ENCODE measurements at regions not wholly inside any gene's neighbourhood (a gene's known extent, or its start where the extent isn't known, plus 50 kb on each side); places are given as distances from the start of the nearest gene placed in this dataset.

- H2BK5ac ChIP-seq (ENCODE audit: low read depth, low read length, poor library complexity, severe bottlenecking) = no peak overlapping the region
- in situ Hi-C loops (cut with MboI; ENCODE audit: low sequenced_read_pairs) = no loop called here
- no CpG with 5 or more reads among the region's 6 CpGs for WGBS, 2 experiments (ENCODE audit: extremely low coverage in 2 of 2, insufficient read length in 1 of 2)
- H2AK5ac ChIP-seq (ENCODE audit: low read depth, low read length) = no peak overlapping the region
- no peaks in the 10 kb centered on the region; the same call in 1 of the 2 replicates for H3K4me1 ChIP-seq (ENCODE audit: control insufficient read depth, insufficient read depth, low read length)
- H3K9me3 ChIP-seq (ENCODE audit: control insufficient read depth, insufficient read depth, low read length) = no peaks in the 10 kb centered on the region
- no peak for TF ChIP-seq USF2 (IDR thresholded peaks at IDR 0.05; ENCODE audit: low read depth, low read length)
- no peak for TF ChIP-seq CHD1 (IDR thresholded peaks at IDR 0.05; ENCODE audit: low read depth, low read length)
- TF ChIP-seq FOS (IDR thresholded peaks at IDR 0.05; ENCODE audit: low read depth, low read length) = no peak
- TF ChIP-seq RAD21 (IDR thresholded peaks at IDR 0.05; ENCODE audit: low read length) = no peak
- TF ChIP-seq MAFK (IDR thresholded peaks at IDR 0.05; ENCODE audit: low read depth, low read length) = no peak
- no peak for TF ChIP-seq MXI1 (IDR thresholded peaks at IDR 0.05; ENCODE audit: borderline replicate concordance, low read depth, low read length)
- TF ChIP-seq BHLHE40 (IDR thresholded peaks at IDR 0.05; ENCODE audit: low read depth, low read length) = no peak
- TF ChIP-seq MAZ (IDR thresholded peaks at IDR 0.05; ENCODE audit: borderline replicate concordance, low read depth, low read length) = no peak
- no peak for TF ChIP-seq CTCF (conservative IDR thresholded peaks at IDR 0.05; ENCODE audit: low read depth, low read length)
- TF ChIP-seq SMC3 (IDR thresholded peaks at IDR 0.05; ENCODE audit: low read depth, low read length) = no peak
- no peak for TF ChIP-seq CEBPB (IDR thresholded peaks at IDR 0.05; ENCODE audit: low read depth, low read length)
- TF ChIP-seq ELK1 (IDR thresholded peaks at IDR 0.05; ENCODE audit: borderline replicate concordance, low read depth, low read length) = no peak
- TF ChIP-seq RFX5 (IDR thresholded peaks at IDR 0.05; ENCODE audit: low read depth, low read length) = no peak
- H4K91ac ChIP-seq (ENCODE audit: insufficient read depth, low read depth, low read length) = no peak overlapping the region
- no peak overlapping the region for H2BK15ac ChIP-seq (ENCODE audit: low read depth, low read length)
- no peaks in the 10 kb centered on the region for H3K9me1 ChIP-seq (ENCODE audit: insufficient read depth, low read length)
- intact Hi-C loops (cut with micrococcal nuclease) = no loop called here
- dilution Hi-C loops (cut with HindIII; ENCODE audit: low sequenced_read_pairs, unreplicated experiment) = no loop called here
- no peak overlapping the region for H3K14ac ChIP-seq (replicated peaks; ENCODE audit: low read depth, low read length)
- H3K18ac ChIP-seq (ENCODE audit: low read depth, low read length) = no peak overlapping the region
- H3K23ac ChIP-seq (ENCODE audit: low read depth, low read length) = no peak overlapping the region
- H3K4ac ChIP-seq (ENCODE audit: low read depth, low read length) = no peak overlapping the region
- H3K4me3 ChIP-seq (ENCODE audit: insufficient read depth, low read depth, low read length) = no peak overlapping the region
- no peak overlapping the region for H4K5ac ChIP-seq (ENCODE audit: low read depth, low read length)
- H4K8ac ChIP-seq (ENCODE audit: low read depth in 2 of 2, low read length in 2 of 2) = no peak overlapping the region
- POLR2A ChIA-PET (ENCODE audit: unreplicated experiment) = no interaction called here
- DNase-seq = no peak
- H3K27me3 ChIP-seq (ENCODE audit: control insufficient read depth, insufficient read depth, low read length) = 0 out of 2 replicates have a peak, but pooled peaks cover 2% of the 10 kb centered on the region
- H3K79me1 ChIP-seq (ENCODE audit: low read depth in 1 of 2, low read length in 2 of 2) = no peaks in the 10 kb centered on the region
- H3K4me2 ChIP-seq (ENCODE audit: low read depth, low read length) = no peak overlapping the region
- H2BK20ac ChIP-seq (ENCODE audit: low read depth, low read length) = no peak overlapping the region
- no peak overlapping the region for H3K56ac ChIP-seq (ENCODE audit: extremely low read depth, insufficient read depth, low read length)
- no peaks in the 10 kb centered on the region for H3K36me3 ChIP-seq (ENCODE audit: control insufficient read depth, insufficient read depth, low read length)
- ATAC-seq (ENCODE audit: low read depth) = no peak
- H4K20me1 ChIP-seq (ENCODE audit: insufficient read depth, low read length) = no peaks in the 10 kb centered on the region
- H3K9ac ChIP-seq (ENCODE audit: low read depth, low read length) = no peak overlapping the region
- BruUV-seq (replicated peaks) = no TSS peak
- CTCF ChIA-PET = no interaction called here
- no peak overlapping the region for H2AFZ ChIP-seq (replicated peaks; ENCODE audit: low read length, poor library complexity)
- H2AK9ac ChIP-seq (replicated peaks; ENCODE audit: low read depth, low read length, poor library complexity) = no peak overlapping the region
- no peak overlapping the region for H2BK120ac ChIP-seq (ENCODE audit: low read depth, low read length)
- no peak overlapping the region for H3K27ac ChIP-seq (ENCODE audit: insufficient read depth, low read length)
Observed at GRCh38 chr3:56909349-56909748, 107.6 kb upstream of the ARHGEF3 start.
